SK-N-SH (cell line): ENCODE measurements at regions not wholly inside any gene's neighbourhood (a gene's known extent, or its start where the extent isn't known, plus 50 kb on each side); places are given as distances from the start of the nearest gene placed in this dataset.

Experiments
- CTCF ChIA-PET: fragments of 300-600, 350-600 bp; formaldehyde crosslinking; extraction: SDS; loops from one replicate; lab custom pipeline; 2021; lab: Yijun Ruan, JAX
- POLR2A ChIA-PET: fragments of 350-600 bp; sonication (Branson Sonifier 250); formaldehyde crosslinking; extraction: SDS; loops from one replicate; lab custom pipeline; 2020; ENCODE audit warnings: antibody characterized with exemption, inconsistent platforms; lab: Yijun Ruan, JAX
- DNase-seq: peaks from one replicate; pipeline ENCODE4 v3.0.0; 2012
- H2AFZ ChIP-seq: fragments of 200-600 bp; sonication (generic); 2 replicates; pipeline ENCODE4 v1.8.1; 2016; ENCODE audit warnings: antibody characterized with exemption, mild to moderate bottlenecking, low read depth
- H3F3A ChIP-seq: fragments of 200-600 bp; sonication (generic); replicated peaks from 2 replicates; pipeline ENCODE3; 2016; ENCODE audit warnings: antibody characterized with exemption, mild to moderate bottlenecking; ENCODE audit not compliant: insufficient read depth
- H3K27ac ChIP-seq, 2 experiments: fragments of 200-500 bp in 1 of 2; fragments of 200-600 bp in 1 of 2; sonication (Bioruptor generic) in 1 of 2; sonication (generic), shearing (Covaris generic) in 1 of 2; 2 replicates each; pipeline versions ENCODE4 v1.5.1 to v1.6.1; 2014 to 2016; ENCODE audit warnings: low read depth in 2 of 2, inconsistent platforms in 1 of 2, low read length in 1 of 2, mild to moderate bottlenecking in 1 of 2, mixed read lengths in 1 of 2
- H3K27me3 ChIP-seq: fragments of 200-600 bp; sonication (generic), shearing (Covaris generic); 2 replicates; pipeline ENCODE4 v1.6.1; 2016; ENCODE audit warnings: mixed run types; ENCODE audit not compliant: insufficient read depth
- H3K36me3 ChIP-seq, 2 experiments: fragments of 200-500 bp in 1 of 2; fragments of 200-600 bp in 1 of 2; sonication (Bioruptor generic) in 1 of 2; sonication (generic) in 1 of 2; replicated peaks in 1 of 2; 2 replicates each; pipeline versions ENCODE3 to v1.5.1; 2014 to 2016; ENCODE audit warnings: low read length in 1 of 2, mild to moderate bottlenecking in 1 of 2; ENCODE audit not compliant: insufficient read depth in 2 of 2, control insufficient read depth in 1 of 2
- H3K4me1 ChIP-seq, 2 experiments: fragments of 200-500 bp in 1 of 2; fragments of 200-600 bp in 1 of 2; sonication (Bioruptor generic) in 1 of 2; sonication (generic), shearing (Covaris generic) in 1 of 2; 2 replicates each; pipeline versions ENCODE4 v1.5.1 to v1.6.1; 2014 to 2016; ENCODE audit warnings: low read depth in 1 of 2, low read length in 1 of 2, mixed run types in 1 of 2; ENCODE audit not compliant: insufficient read depth in 2 of 2, control insufficient read depth in 1 of 2
- H3K4me2 ChIP-seq: fragments of 200-600 bp; sonication (generic), shearing (Covaris generic); 2 replicates; pipeline ENCODE4 v1.6.1; 2017; ENCODE audit warnings: mixed run types
- H3K4me3 ChIP-seq, 2 experiments: fragments of 200-500 bp in 1 of 2; fragments of 200-600 bp in 1 of 2; sonication (Bioruptor generic) in 1 of 2; sonication (generic), shearing (Covaris generic) in 1 of 2; 2 replicates each; pipeline versions ENCODE4 v1.5.1 to v1.8.1; 2014 to 2016; ENCODE audit warnings: low read depth in 2 of 2, inconsistent platforms in 1 of 2, low read length in 1 of 2, mild to moderate bottlenecking in 1 of 2, mixed read lengths in 1 of 2, moderate library complexity in 1 of 2
- H3K79me2 ChIP-seq: fragments of 200-600 bp; sonication (generic); 2 replicates; pipeline ENCODE4 v1.8.1; 2017; ENCODE audit warnings: mild to moderate bottlenecking; ENCODE audit not compliant: insufficient read depth
- H3K9ac ChIP-seq: fragments of 200-600 bp; sonication (generic); 2 replicates; pipeline ENCODE4 v1.6.1; 2017; ENCODE audit warnings: mixed run types
- H3K9me2 ChIP-seq: fragments of 200-600 bp; sonication (generic); 2 replicates; pipeline ENCODE4 v1.6.1; 2017; ENCODE audit warnings: mixed run types
- H3K9me3 ChIP-seq: fragments of 200-600 bp; sonication (generic); 2 replicates; pipeline ENCODE4 v1.6.1; 2017; ENCODE audit warnings: mixed run types, mild to moderate bottlenecking, moderate library complexity
- H4K20me1 ChIP-seq: fragments of 200-600 bp; sonication (generic); 2 replicates; pipeline ENCODE4 v1.6.1; 2017; ENCODE audit warnings: mild to moderate bottlenecking, mixed run types; ENCODE audit not compliant: insufficient read depth
- ELF1 ChIP-seq: IDR thresholded peaks from 2 replicates; pipeline ENCODE4 v1.4.0; 2012
- EP300 ChIP-seq, 2 experiments: IDR thresholded peaks; 2 replicates each; pipeline versions ENCODE4 v1.4.0 to v1.6.1; 2012; ENCODE audit warnings: borderline replicate concordance in 1 of 2, low read depth in 1 of 2, low read length in 1 of 2
- FOXJ3 ChIP-seq: sonication (generic); formaldehyde crosslinking; IDR thresholded peaks from 2 replicates; pipeline ENCODE4 v1.5.1; 2020; ENCODE audit warnings: mild to moderate bottlenecking, missing genetic modification reagents
- GATA2 ChIP-seq: sonication (generic); formaldehyde crosslinking; IDR thresholded peaks from 2 replicates; pipeline ENCODE4 v1.5.0; 2020; ENCODE audit warnings: mild to moderate bottlenecking, missing genetic modification reagents
- JUND ChIP-seq: IDR thresholded peaks from 2 replicates; pipeline ENCODE4 v1.4.0; 2012
- MXI1 ChIP-seq: IDR thresholded peaks from 2 replicates; pipeline ENCODE4 v1.6.1; 2012; ENCODE audit warnings: mild to moderate bottlenecking, low read depth, low read length, improper control_type of control experiment
- NRF1 ChIP-seq: IDR thresholded peaks from 2 replicates; pipeline ENCODE4 v1.6.1; 2012; ENCODE audit warnings: low read depth, mild to moderate bottlenecking, low read length
- POLR2AphosphoS5 ChIP-seq: IDR thresholded peaks from 2 replicates; pipeline ENCODE4 v1.6.1; 2012; ENCODE audit warnings: low read depth, low read length
- RXRA ChIP-seq: IDR thresholded peaks from 2 replicates; pipeline ENCODE4 v1.4.0; 2012; ENCODE audit warnings: low read depth, mild to moderate bottlenecking, borderline replicate concordance
- SIN3A ChIP-seq: IDR thresholded peaks from 2 replicates; pipeline ENCODE4 v1.6.1; 2012; ENCODE audit warnings: low read depth, mild to moderate bottlenecking, low read length, moderate library complexity, borderline replicate concordance
- TAF1 ChIP-seq: IDR thresholded peaks from 2 replicates; pipeline ENCODE4 v1.6.1; 2012; ENCODE audit warnings: low read depth, mild to moderate bottlenecking, low read length, moderate library complexity, borderline replicate concordance
- WGBS: methylation state at CpG from one replicate; pipeline ENCODE4 v1.1.6; 2017; ENCODE audit warnings: low lambda C conversion rate; 5-methylcytosine and 5-hydroxymethylcytosine counted together
- TF ChIP-seq, protein P1 (sequence below): fragments of 150-350 bp; IDR thresholded peaks from 2 replicates; pipeline ENCODE4 v1.6.1; 2016; ENCODE audit warnings: mild to moderate bottlenecking, low read depth, low read length
- TF ChIP-seq, protein P2 (sequence below): IDR thresholded peaks from 2 replicates; pipeline ENCODE4 v1.4.0; 2012; ENCODE audit warnings: low read depth, borderline replicate concordance
- TF ChIP-seq, protein P3 (sequence below): fragments of 150-350 bp; IDR thresholded peaks from 2 replicates; pipeline ENCODE4 v1.6.1; 2017; ENCODE audit warnings: antibody characterized with exemption, low read length, low read depth, borderline replicate concordance
- TF ChIP-seq, protein P4 (sequence below): IDR thresholded peaks from 2 replicates; pipeline ENCODE4; 2012
- TF ChIP-seq, protein P5 (sequence below): IDR thresholded peaks from 2 replicates; pipeline ENCODE4 v1.6.1; 2012; ENCODE audit warnings: mild to moderate bottlenecking, low read depth, low read length, moderate library complexity
- TF ChIP-seq, protein P6 (sequence below): fragments of 200-600 bp; sonication (generic); IDR thresholded peaks from 2 replicates; pipeline ENCODE4 v1.6.1; 2017; ENCODE audit warnings: antibody characterized with exemption, mild to moderate bottlenecking, moderate library complexity

DNA sequence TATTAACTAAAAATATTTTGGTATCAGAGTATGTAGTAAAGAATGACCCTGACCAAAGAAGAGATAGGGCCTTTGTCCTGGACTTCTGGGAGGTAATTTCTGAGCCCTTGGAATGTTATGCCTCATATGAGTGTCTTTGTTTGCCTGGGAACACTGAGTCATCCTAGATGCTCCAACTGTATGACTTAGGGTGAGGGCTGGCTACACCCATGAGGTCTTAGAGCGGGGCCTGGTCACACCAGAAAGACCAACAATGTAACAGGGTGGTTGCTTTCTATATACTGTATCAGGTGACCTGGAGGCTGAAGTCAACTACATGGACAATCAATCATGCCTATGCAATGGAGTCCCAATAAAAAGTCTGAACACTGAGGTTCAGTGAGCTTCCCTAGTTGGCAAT lies 253.1 kb downstream of the MBD2 start:
- DNase-seq, result no peak
- Histone ChIP-seq H3K4me1 (no peaks in the 10 kb centered on the region), H4K20me1 (no peaks in the 10 kb centered on the region), H3K27me3 (no peaks in the 10 kb centered on the region), H3K4me2 (no peak overlapping the region)
- CTCF ChIA-PET, result no interaction called here
- TF ChIP-seq EP300 (IDR thresholded peaks at IDR 0.05; ENCODE audit: borderline replicate concordance in 1 of 2, low read depth in 1 of 2, low read length in 1 of 2) (no peak), MXI1 (no peak), FOXJ3 (no peak), GATA2 (CRISPR knock-in tag) (no peak), RXRA (no peak), ELF1 (no peak)
- TF ChIP-seq, protein P1, sequence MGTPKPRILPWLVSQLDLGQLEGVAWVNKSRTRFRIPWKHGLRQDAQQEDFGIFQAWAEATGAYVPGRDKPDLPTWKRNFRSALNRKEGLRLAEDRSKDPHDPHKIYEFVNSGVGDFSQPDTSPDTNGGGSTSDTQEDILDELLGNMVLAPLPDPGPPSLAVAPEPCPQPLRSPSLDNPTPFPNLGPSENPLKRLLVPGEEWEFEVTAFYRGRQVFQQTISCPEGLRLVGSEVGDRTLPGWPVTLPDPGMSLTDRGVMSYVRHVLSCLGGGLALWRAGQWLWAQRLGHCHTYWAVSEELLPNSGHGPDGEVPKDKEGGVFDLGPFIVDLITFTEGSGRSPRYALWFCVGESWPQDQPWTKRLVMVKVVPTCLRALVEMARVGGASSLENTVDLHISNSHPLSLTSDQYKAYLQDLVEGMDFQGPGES, result no peak
- TF ChIP-seq, protein P2, sequence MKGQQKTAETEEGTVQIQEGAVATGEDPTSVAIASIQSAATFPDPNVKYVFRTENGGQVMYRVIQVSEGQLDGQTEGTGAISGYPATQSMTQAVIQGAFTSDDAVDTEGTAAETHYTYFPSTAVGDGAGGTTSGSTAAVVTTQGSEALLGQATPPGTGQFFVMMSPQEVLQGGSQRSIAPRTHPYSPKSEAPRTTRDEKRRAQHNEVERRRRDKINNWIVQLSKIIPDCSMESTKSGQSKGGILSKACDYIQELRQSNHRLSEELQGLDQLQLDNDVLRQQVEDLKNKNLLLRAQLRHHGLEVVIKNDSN, result no peak
- TF ChIP-seq, protein P3, sequence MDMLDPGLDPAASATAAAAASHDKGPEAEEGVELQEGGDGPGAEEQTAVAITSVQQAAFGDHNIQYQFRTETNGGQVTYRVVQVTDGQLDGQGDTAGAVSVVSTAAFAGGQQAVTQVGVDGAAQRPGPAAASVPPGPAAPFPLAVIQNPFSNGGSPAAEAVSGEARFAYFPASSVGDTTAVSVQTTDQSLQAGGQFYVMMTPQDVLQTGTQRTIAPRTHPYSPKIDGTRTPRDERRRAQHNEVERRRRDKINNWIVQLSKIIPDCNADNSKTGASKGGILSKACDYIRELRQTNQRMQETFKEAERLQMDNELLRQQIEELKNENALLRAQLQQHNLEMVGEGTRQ, result no peak
- TF ChIP-seq, protein P4, sequence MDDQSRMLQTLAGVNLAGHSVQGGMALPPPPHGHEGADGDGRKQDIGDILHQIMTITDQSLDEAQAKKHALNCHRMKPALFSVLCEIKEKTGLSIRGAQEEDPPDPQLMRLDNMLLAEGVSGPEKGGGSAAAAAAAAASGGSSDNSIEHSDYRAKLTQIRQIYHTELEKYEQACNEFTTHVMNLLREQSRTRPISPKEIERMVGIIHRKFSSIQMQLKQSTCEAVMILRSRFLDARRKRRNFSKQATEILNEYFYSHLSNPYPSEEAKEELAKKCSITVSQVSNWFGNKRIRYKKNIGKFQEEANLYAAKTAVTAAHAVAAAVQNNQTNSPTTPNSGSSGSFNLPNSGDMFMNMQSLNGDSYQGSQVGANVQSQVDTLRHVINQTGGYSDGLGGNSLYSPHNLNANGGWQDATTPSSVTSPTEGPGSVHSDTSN, result no peak
- TF ChIP-seq, all 33 proteins: peak for 0
- Histone ChIP-seq H3F3A (no peaks in the 10 kb centered on the region), H3K9me2 (no peaks in the 10 kb centered on the region), H2AFZ (no peak overlapping the region), H3K9ac (no peak overlapping the region), H3K79me2 (no peaks in the 10 kb centered on the region), H3K4me3 (no peak overlapping the region), H3K36me3 (no peaks in the 10 kb centered on the region), H3K27ac (no peak overlapping the region), H3K9me3 (peaks cover 5% of the 10 kb centered on the region; the same call in 1 of the 2 replicates)
- 0% methylated on average over 1 of the region's 1 CpG for WGBS
- POLR2A ChIA-PET, result no interaction called here

DNA sequence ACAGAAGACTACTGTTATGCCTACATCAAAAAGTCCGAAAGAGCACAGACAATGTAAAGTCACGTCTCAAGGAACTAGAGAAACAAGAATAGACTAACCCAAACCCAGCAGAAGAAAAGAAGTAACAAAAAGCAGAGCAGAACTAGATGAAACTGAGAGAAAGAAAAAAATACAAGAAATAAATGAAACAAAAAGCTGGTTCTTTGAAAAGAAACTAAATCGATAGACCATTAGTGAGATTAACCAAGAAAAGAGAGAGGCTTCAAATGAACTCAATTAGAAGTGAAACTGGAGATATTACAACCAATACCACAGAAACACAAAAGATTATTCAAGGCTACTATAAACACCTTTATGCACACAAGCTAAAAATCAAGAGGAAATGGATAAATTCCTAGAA lies 271.8 kb downstream of the MBD2 start:
- Histone ChIP-seq H3K9me3 (no peaks in the 10 kb centered on the region), H3K27ac (no peak overlapping the region), H3K4me1 (no peaks in the 10 kb centered on the region), H3K4me3 (no peak overlapping the region), H2AFZ (no peak overlapping the region), H3K9me2 (no peaks in the 10 kb centered on the region; the same call in 1 of the 2 replicates), H3K9ac (no peak overlapping the region), H3K79me2 (no peaks in the 10 kb centered on the region), H3F3A (no peaks in the 10 kb centered on the region), H4K20me1 (no peaks in the 10 kb centered on the region), H3K4me2 (no peak overlapping the region), H3K27me3 (no peaks in the 10 kb centered on the region), H3K36me3 (no peaks in the 10 kb centered on the region)
- no peak for DNase-seq
- WGBS, result 33% methylated on average over 3 of the region's 3 CpGs
- CTCF ChIA-PET, result interaction anchor here (1.5 kb wide), 1 partner anchor 253 kb away, joined by 3 read pairs; no protein-coding TSS in a partner anchor
- POLR2A ChIA-PET, result no interaction called here
- TF ChIP-seq, protein P5, sequence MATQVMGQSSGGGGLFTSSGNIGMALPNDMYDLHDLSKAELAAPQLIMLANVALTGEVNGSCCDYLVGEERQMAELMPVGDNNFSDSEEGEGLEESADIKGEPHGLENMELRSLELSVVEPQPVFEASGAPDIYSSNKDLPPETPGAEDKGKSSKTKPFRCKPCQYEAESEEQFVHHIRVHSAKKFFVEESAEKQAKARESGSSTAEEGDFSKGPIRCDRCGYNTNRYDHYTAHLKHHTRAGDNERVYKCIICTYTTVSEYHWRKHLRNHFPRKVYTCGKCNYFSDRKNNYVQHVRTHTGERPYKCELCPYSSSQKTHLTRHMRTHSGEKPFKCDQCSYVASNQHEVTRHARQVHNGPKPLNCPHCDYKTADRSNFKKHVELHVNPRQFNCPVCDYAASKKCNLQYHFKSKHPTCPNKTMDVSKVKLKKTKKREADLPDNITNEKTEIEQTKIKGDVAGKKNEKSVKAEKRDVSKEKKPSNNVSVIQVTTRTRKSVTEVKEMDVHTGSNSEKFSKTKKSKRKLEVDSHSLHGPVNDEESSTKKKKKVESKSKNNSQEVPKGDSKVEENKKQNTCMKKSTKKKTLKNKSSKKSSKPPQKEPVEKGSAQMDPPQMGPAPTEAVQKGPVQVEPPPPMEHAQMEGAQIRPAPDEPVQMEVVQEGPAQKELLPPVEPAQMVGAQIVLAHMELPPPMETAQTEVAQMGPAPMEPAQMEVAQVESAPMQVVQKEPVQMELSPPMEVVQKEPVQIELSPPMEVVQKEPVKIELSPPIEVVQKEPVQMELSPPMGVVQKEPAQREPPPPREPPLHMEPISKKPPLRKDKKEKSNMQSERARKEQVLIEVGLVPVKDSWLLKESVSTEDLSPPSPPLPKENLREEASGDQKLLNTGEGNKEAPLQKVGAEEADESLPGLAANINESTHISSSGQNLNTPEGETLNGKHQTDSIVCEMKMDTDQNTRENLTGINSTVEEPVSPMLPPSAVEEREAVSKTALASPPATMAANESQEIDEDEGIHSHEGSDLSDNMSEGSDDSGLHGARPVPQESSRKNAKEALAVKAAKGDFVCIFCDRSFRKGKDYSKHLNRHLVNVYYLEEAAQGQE, result no peak
- no peak for TF ChIP-seq POLR2AphosphoS5
- no peak for TF ChIP-seq EP300 (IDR thresholded peaks at IDR 0.05; ENCODE audit: borderline replicate concordance in 1 of 2, low read depth in 1 of 2, low read length in 1 of 2)
- TF ChIP-seq, protein P4, result no peak
- no peak for TF ChIP-seq JUND
- no peak for TF ChIP-seq TAF1
- TF ChIP-seq SIN3A, result no peak
- no peak for TF ChIP-seq NRF1
- TF ChIP-seq, protein P6, sequence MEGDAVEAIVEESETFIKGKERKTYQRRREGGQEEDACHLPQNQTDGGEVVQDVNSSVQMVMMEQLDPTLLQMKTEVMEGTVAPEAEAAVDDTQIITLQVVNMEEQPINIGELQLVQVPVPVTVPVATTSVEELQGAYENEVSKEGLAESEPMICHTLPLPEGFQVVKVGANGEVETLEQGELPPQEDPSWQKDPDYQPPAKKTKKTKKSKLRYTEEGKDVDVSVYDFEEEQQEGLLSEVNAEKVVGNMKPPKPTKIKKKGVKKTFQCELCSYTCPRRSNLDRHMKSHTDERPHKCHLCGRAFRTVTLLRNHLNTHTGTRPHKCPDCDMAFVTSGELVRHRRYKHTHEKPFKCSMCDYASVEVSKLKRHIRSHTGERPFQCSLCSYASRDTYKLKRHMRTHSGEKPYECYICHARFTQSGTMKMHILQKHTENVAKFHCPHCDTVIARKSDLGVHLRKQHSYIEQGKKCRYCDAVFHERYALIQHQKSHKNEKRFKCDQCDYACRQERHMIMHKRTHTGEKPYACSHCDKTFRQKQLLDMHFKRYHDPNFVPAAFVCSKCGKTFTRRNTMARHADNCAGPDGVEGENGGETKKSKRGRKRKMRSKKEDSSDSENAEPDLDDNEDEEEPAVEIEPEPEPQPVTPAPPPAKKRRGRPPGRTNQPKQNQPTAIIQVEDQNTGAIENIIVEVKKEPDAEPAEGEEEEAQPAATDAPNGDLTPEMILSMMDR, result no peak
